NT2/D1 (cell line): ENCODE measurements at regions not wholly inside any gene's neighbourhood (a gene's known extent, or its start where the extent isn't known, plus 50 kb on each side); places are given as distances from the start of the nearest gene placed in this dataset.

ENCODE experiments used
- DNase-seq: peaks from one replicate; pipeline ENCODE4 v3.0.0-alpha.2; 2011; ENCODE audit warnings: low read depth, low spot score
- H3K27me3 ChIP-seq: 2 replicates; pipeline ENCODE4 v1.6.0; 2011; ENCODE audit warnings: mild to moderate bottlenecking; ENCODE audit not compliant: insufficient read length, insufficient read depth
- H3K36me3 ChIP-seq: 2 replicates; pipeline ENCODE4 v1.6.1; 2011; ENCODE audit warnings: mild to moderate bottlenecking, low read length, mixed read lengths; ENCODE audit not compliant: insufficient read depth, insufficient read length
- H3K4me1 ChIP-seq: 2 replicates; pipeline ENCODE4 v1.5.1; 2011; ENCODE audit not compliant: insufficient read depth, insufficient read length
- H3K4me3 ChIP-seq: 2 replicates; pipeline ENCODE4 v1.5.1; 2011; ENCODE audit warnings: low read depth; ENCODE audit not compliant: insufficient read length
- H3K9ac ChIP-seq: 2 replicates; pipeline ENCODE4 v1.6.0; 2011; ENCODE audit warnings: low read depth; ENCODE audit not compliant: insufficient read length
- H3K9me3 ChIP-seq: 2 replicates; pipeline ENCODE4 v1.5.1; 2011; ENCODE audit warnings: mild to moderate bottlenecking, low read length; ENCODE audit not compliant: insufficient read depth
- SUZ12 ChIP-seq: IDR thresholded peaks from 2 replicates; pipeline ENCODE4 v1.6.1; 2011; ENCODE audit not compliant: insufficient read length, insufficient read depth; ENCODE audit errors: extremely low read depth
- YY1 ChIP-seq: IDR thresholded peaks from 2 replicates; pipeline ENCODE4 v1.6.1; 2011; ENCODE audit not compliant: insufficient read length, insufficient read depth
- ZNF274 ChIP-seq: IDR thresholded peaks from 2 replicates; pipeline ENCODE4 v1.6.1; 2011; ENCODE audit warnings: mild to moderate bottlenecking, low read depth, low read length

DNA sequence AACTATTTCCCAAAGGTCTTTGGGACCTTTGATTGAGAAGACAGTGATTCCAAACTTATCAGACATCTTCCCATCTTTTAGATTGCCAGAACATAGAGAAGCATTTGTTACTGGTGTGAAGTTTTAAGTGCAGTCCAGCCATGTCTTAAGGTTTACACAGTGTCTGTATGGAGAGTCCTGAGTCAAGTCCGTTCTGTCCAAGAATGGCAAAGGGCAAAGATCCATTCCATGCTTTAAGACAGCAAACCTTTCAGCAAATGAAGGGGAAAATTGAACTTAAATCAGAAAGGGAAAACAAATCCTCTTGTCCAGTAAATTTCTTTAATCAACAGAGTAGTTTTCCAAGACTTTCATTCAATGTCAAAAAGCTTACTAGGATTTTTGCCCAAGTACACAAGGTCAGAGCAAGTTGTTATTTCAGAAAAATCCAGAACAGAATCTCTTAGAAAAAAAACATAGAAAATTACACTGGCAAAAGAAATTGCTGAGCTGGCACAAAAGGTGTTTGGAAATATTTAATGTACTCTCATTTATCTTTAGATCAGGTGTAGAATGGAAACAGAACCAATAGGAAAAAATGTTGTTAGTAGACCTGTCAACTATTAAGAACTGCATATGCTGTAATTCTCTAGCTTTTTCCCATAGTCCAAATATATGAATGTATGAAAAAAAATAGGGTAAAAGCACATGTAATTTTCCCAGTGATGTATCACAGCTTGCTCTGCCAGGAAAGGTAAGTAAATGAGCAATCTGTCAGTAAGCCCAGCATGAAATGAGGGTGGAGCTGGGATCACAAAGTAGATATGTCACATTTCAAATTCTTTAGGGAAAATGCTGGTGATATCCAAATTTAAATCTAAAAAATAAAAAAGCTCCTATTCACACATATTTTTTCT is 1099.9 kb downstream of the TUSC7 start:
- Histone ChIP-seq H3K4me3 (no peak overlapping the region), H3K9me3 (no peaks in the 10 kb centered on the region), H3K9ac (no peak overlapping the region), H3K4me1 (no peaks in the 10 kb centered on the region), H3K36me3 (no peaks in the 10 kb centered on the region), H3K27me3 (no peaks in the 10 kb centered on the region)
- DNase-seq = no peak
- TF ChIP-seq ZNF274 (no peak), SUZ12 (no peak), YY1 (no peak)

DNA sequence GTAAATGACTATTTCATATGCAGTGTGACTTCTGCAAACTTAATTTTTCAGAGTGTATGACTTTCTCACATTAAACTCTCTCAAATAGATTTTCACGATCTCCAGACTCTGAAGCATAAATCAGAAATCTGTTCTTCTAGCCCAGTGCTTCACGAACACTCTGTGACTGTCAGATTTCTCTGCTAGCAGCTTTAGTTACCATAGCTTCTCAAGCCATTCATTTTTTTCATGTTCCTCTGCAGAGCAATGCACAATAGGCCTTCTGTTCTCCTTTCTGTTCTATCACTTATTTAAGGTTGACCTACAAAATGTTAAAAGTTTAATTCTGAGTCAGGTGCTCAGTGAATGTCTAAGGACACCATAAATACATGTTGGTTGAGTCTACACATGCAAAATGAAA is 1102.2 kb downstream of the TUSC7 start:
- Histone ChIP-seq H3K9ac (no peak overlapping the region), H3K4me3 (no peak overlapping the region), H3K9me3 (no peaks in the 10 kb centered on the region), H3K4me1 (no peaks in the 10 kb centered on the region), H3K36me3 (no peaks in the 10 kb centered on the region), H3K27me3 (no peaks in the 10 kb centered on the region)
- no peak for DNase-seq
- no peak for TF ChIP-seq SUZ12
- TF ChIP-seq YY1 = no peak
- TF ChIP-seq ZNF274 = no peak

DNA sequence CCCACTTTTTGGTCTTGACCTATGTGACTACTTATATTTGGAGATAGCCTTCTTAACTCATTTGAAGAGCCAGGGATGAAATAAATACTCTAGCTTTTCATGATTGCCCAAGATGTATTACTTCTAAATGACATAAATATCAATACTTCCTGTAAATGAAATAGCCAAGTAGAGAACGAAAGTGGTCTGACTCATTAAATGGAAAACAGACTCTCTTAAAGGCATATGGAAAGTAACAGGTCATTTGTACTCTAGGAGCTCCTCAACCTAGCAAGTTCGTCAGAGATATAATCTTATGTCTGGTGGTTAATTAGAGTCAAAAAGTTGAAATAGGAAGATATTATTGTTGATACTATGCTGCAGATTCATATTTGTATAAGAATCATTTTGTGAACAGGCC is 1105.4 kb downstream of the TUSC7 start:
- no peaks in the 10 kb centered on the region for H3K36me3 ChIP-seq
- TF ChIP-seq SUZ12 (no peak), YY1 (no peak), ZNF274 (no peak)

DNA sequence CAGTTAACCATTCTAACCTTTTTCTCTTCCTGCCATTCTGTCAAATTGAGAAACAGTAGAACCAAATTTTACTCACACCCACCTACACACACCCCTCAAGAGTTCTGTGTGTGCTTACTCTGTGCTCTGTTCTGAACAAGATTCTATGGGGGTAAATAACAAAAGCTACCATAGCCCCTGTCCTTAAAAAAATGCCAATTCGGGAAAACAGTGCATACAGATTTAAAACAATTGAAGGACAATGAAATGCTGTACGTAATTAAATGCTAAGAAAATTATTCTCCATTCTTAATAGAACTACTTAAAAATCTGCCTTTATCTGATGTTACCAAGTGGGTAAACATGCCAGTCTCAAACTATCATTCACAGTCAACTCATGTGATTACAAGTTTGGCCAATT is 1107.5 kb downstream of the TUSC7 start:
- no peak for TF ChIP-seq SUZ12
- TF ChIP-seq YY1 = no peak
- TF ChIP-seq ZNF274 = no peak
- no peaks in the 10 kb centered on the region for H3K27me3 ChIP-seq
- no peaks in the 10 kb centered on the region for H3K4me1 ChIP-seq
- no peak for DNase-seq
- H3K4me3 ChIP-seq = no peak overlapping the region
- H3K36me3 ChIP-seq = no peaks in the 10 kb centered on the region
- H3K9ac ChIP-seq = no peak overlapping the region
- H3K9me3 ChIP-seq = no peaks in the 10 kb centered on the region

More for the DNA sequence above, 1105.4 kb downstream of the TUSC7 start:
- Histone ChIP-seq H3K27me3 (no peaks in the 10 kb centered on the region), H3K4me1 (no peaks in the 10 kb centered on the region), H3K9ac (no peak overlapping the region), H3K9me3 (no peaks in the 10 kb centered on the region), H3K4me3 (no peak overlapping the region)
- no peak for DNase-seq

DNA sequence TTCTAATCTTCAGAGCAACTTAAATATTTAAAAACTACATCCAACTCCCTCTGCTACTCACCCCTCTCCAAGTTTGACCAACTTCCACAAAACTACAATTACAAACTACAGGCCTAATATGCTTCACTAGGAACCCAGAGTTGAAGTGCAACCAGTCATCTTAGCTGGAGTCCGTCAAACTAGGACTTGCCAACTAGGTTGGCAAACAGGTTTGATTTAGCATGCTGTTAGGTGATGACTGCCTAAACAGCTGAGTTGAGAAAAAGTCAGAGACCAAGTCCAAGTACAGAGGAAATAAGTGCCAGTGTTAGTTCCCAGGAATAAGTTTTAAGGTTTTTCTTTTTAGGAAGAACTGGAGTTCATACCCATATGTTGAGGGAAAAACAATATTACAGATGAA is 1109.0 kb downstream of the TUSC7 start:
- DNase-seq = no peak
- no peaks in the 10 kb centered on the region for H3K36me3 ChIP-seq
- no peaks in the 10 kb centered on the region for H3K27me3 ChIP-seq
- H3K9me3 ChIP-seq = no peaks in the 10 kb centered on the region
- H3K9ac ChIP-seq = no peak overlapping the region
- H3K4me1 ChIP-seq = no peaks in the 10 kb centered on the region
- TF ChIP-seq SUZ12 (no peak), YY1 (no peak), ZNF274 (no peak)
- H3K4me3 ChIP-seq = no peak overlapping the region

DNA sequence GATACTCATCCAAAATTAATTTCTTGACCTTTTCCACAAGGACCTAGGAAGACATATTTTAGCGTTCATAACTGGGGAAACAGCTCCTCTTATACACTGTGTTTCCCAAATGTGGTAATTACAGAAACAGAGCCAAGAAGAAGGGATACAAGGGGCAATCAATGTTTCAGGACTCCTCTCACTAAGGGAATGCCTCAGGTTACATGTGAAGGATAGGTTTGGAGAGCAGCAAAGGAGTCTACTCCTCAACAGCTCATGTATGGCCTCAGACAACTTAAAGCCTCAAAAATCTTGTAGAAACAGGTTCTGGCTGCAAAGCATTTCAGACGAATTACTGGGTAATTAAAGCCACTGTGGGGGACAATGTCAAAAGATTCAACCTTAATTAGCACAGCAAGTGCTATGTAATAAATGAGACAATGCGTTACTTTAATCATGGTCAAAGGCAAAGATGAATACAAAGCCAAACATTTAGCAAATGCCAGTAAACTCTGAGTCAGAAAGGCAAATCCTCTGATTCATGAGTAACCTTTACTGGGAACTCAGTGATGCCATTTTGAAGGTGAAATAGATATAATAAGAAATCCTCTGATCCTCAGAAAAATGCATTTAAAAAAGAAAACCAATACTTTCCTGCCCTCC is 1111.2 kb downstream of the TUSC7 start:
- H3K9me3 ChIP-seq = no peaks in the 10 kb centered on the region
- TF ChIP-seq SUZ12 (no peak), YY1 (no peak), ZNF274 (no peak)
- H3K9ac ChIP-seq = no peak overlapping the region
- no peaks in the 10 kb centered on the region for H3K27me3 ChIP-seq
- H3K36me3 ChIP-seq = no peaks in the 10 kb centered on the region
- no peak overlapping the region for H3K4me3 ChIP-seq
- DNase-seq = no peak
- no peaks in the 10 kb centered on the region for H3K4me1 ChIP-seq

DNA sequence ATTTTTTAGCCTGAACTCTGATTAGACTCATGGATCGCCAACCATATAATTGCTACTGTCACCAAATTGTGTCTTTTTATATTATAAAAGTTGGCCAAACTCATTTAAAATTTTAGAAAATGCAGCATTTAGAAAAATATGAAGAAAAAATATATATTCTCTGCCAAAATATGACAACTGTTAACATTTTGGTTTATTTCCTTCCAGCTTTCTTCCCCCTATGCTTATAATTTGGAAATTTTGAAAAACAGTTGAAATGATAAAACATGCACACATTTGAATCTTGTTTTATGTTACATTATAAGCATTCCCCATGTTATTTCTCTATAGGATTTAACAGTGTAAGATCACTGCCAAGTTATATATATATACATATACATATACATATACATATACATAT is 1112.8 kb downstream of the TUSC7 start:
- Histone ChIP-seq H3K9me3 (no peaks in the 10 kb centered on the region), H3K27me3 (no peaks in the 10 kb centered on the region), H3K36me3 (no peaks in the 10 kb centered on the region), H3K4me1 (no peaks in the 10 kb centered on the region), H3K4me3 (no peak overlapping the region), H3K9ac (no peak overlapping the region)
- no peak for DNase-seq
- TF ChIP-seq YY1 = no peak
- TF ChIP-seq SUZ12 = no peak
- no peak for TF ChIP-seq ZNF274
